HG03520 (cell line): ENCODE measurements at regions not wholly inside any gene's neighbourhood (a gene's known extent, or its start where the extent isn't known, plus 50 kb on each side); places are given as distances from the start of the nearest gene placed in this dataset.

Experiments used
- ATAC-seq: cut with Tn5 transposase; IDR thresholded peaks from one replicate; pipeline ENCODE4 v1.9.1; 2021; ENCODE audit warnings: mild to moderate bottlenecking, moderate library complexity; ENCODE audit not compliant: unreplicated experiment

GRCh38 chr1:239676522-239677273, 290.3 kb downstream of the CHRM3 start:
- ATAC-seq = no peak

- ATAC-seq = no peak
Measured at GRCh38 chr1:239677362-239677761, 291.0 kb downstream of the CHRM3 start.

- ATAC-seq = no peak
Measured at GRCh38 chr1:239678181-239678580, 291.8 kb downstream of the CHRM3 start.

DNA sequence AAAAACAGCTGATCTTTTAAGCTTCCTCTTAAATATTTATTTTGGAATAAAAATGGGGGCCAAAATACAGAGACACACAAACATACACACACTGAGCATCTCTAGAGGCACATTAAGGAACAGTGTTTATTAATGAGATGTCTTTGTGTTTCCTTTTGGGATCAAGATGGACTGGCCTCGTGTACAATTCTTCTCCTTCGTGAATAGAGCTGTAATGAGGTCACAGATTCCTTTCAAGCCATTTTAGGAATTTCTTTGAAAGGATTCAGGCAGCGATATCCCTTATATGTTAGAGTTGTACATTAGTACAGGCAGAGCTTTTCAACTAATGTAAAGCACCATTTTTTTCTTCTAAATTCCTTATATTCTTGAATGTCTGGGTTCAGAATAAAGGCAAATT, 295.7 kb downstream of the CHRM3 start:
- no peak for ATAC-seq

DNA sequence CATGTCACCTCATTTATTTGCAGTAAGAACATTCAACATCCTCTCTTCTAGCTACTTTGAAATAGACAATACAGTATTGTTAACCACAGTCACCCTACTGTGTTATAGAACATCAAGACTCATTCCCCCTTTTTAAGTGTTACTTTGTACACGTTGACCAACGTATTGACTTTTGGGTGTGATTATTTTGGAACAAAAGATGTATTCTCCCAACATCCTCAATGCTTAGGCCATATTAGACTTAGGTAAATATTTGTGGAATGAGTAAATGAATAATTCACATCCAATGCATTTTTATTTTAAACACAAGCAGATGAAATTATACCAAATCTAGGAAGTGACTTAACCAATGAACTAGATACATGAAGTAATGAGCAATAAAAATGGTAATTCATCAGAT, 296.6 kb downstream of the CHRM3 start:
- ATAC-seq = no peak

GRCh38 chr1:239686386-239686785, 300.0 kb downstream of the CHRM3 start:
- no peak for ATAC-seq

GRCh38 chr1:239696317-239696716, 309.9 kb downstream of the CHRM3 start:
- ATAC-seq = no peak

GRCh38 chr1:239700667-239701066, 314.3 kb downstream of the CHRM3 start:
- ATAC-seq = no peak

GRCh38 chr1:239703075-239703474, 316.7 kb downstream of the CHRM3 start:
- ATAC-seq = no peak

- ATAC-seq = no peak
Measured at GRCh38 chr1:239706245-239706892, 320.0 kb downstream of the CHRM3 start.

- ATAC-seq = no peak
Measured at GRCh38 chr1:239707615-239708014, 321.2 kb downstream of the CHRM3 start.

DNA sequence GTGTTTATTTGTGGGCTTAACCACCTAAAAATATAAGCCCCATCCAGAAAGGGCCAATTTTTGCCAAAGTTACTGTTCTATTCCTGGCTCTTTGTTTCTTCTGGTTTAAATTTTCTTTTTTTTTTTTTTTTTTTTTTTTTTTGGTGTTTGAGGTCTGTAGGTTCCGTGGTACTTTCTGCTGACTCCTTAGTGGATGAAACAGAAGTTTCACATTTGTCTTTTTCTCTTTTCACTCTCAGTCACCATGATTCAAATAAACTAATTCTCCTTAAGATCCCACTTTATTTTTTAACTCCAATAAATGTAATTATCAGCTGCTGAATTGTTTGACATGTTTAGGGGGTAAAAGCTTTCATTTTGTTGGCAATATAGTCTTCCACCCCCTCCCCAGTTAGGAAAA, 322.3 kb downstream of the CHRM3 start:
- no peak for ATAC-seq

DNA sequence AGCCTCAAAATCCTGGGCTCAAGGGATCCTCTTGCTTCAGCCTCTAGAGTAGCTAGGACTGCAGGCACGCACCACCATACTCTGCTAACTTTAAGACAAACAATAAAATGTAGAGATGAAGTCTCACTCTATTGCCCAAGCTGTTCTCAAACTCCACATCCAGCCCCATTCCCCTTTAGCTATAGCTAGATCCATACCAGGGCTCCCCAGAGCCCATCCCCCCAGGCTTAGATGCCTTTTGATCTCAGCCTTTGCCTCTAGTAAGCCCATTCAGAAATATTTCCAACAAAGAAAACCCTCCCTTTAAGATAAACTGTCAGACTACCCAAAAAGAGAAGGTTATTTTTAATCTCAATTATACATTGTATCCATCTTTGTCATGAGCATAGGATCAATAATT, 325.4 kb downstream of the CHRM3 start:
- no peak for ATAC-seq

DNA sequence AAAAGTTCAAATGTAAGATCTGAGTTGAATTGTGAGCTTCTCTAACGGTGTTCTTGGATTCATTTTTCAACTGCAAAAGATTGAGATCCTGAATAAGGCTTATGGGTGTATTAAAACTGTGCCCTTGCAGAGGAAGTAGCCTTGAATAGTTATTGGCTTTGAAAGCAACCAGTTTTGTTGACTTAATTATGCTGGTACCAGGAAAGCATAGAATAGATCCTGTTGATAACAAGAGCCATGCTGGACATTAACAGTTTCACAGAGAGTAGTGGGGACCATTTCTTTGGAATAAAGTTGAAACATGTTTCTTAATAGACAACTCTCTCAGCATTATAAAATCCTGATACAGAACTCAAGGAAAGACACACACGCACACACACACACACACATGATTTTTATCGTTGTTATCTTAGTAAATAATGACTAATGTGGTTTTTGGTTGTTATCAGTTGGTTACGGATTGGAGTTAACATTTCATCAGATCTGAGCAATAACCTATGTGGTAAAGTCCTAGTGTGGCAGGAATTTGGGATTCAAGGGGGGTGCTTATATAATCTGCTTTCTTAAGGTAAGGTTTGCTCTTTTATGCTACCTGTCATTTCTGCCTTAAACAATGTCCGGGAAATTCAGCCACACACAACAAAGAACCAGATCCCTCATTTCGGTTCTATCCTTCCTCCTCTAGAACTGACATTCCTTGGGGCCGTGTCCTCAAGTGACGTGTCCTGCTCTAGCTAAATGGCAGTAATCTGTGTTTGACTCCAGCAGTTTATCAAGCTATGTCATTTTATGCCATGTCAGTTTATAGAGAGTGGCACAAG, 330.9 kb downstream of the CHRM3 start:
- no peak for ATAC-seq

- no peak for ATAC-seq
Measured at GRCh38 chr1:239717918-239718184, 331.5 kb downstream of the CHRM3 start.

- no peak for ATAC-seq
Measured at GRCh38 chr1:239718571-239718970, 332.2 kb downstream of the CHRM3 start.

- ATAC-seq = no peak
Measured at GRCh38 chr1:239718997-239719628, 332.7 kb downstream of the CHRM3 start.

GRCh38 chr1:239719642-239720258, 333.4 kb downstream of the CHRM3 start:
- no peak for ATAC-seq

DNA sequence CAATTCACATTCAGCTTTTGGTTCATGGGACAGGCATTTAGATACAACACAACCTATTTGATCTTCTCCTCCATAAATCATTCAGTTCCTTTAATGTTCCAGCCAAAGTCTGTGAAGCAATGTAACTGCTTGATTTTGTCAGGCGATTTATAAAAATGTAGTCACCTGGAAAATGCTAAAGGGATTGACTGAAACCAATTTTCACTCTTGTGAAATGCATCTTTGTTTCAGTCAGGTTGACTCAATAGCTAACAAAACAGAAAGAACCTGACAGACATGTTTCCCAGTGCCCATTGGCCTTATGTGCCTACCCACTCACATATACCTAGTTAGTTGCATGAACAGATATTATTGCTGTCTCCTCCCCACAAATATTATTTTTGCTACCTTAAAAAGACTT, 335.7 kb downstream of the CHRM3 start:
- no peak for ATAC-seq

GRCh38 chr1:239723776-239724367, 337.5 kb downstream of the CHRM3 start:
- ATAC-seq = no peak

GRCh38 chr1:239725371-239725770, 339.0 kb downstream of the CHRM3 start:
- ATAC-seq = no peak
